Hippocampal formation (tissue), 2 donors: ENCODE measurements at regions not wholly inside any gene's neighbourhood (a gene's known extent, or its start where the extent isn't known, plus 50 kb on each side); places are given as distances from the start of the nearest gene placed in this dataset.

Source experiments
- DNase-seq, 2 donors: peaks; one replicate each; lab custom pipeline; 2025; lab: John Stamatoyannopoulos, UW

- DNase-seq = no peak
These were observed 270.8 kb downstream of the PTTG2 start for GRCh38 chr4:38230821-38231563.

- DNase-seq = no peak
These were observed 271.4 kb downstream of the PTTG2 start for GRCh38 chr4:38231626-38232025.

- no peak for DNase-seq
These were observed 272.5 kb downstream of the PTTG2 start for GRCh38 chr4:38232741-38233140.

GRCh38 chr4:38233727-38234480 lies 273.7 kb downstream of the PTTG2 start:
- no peak for DNase-seq

- DNase-seq = no peak
These were observed 275.2 kb downstream of the PTTG2 start for GRCh38 chr4:38235354-38235753.

GRCh38 chr4:38236003-38236402 lies 275.8 kb downstream of the PTTG2 start:
- no peak for DNase-seq

- no peak for DNase-seq
These were observed 276.3 kb downstream of the PTTG2 start for GRCh38 chr4:38236503-38236902.

GRCh38 chr4:38237139-38237538 lies 276.9 kb downstream of the PTTG2 start:
- no peak for DNase-seq

GRCh38 chr4:38241541-38241940 lies 281.3 kb downstream of the PTTG2 start:
- DNase-seq = no peak

- DNase-seq = no peak
These were observed 281.9 kb downstream of the PTTG2 start for GRCh38 chr4:38242101-38242500.

- DNase-seq = no peak
These were observed 282.7 kb downstream of the PTTG2 start for GRCh38 chr4:38242822-38243387.

GRCh38 chr4:38243388-38244053 lies 283.3 kb downstream of the PTTG2 start:
- no peak for DNase-seq

GRCh38 chr4:38254825-38255224 lies 294.6 kb downstream of the PTTG2 start:
- no peak for DNase-seq

GRCh38 chr4:38255572-38255971 lies 295.4 kb downstream of the PTTG2 start:
- DNase-seq = no peak

GRCh38 chr4:38266616-38267015 lies 306.4 kb downstream of the PTTG2 start:
- DNase-seq = peak; percentile 50 to 82

- no peak for DNase-seq
These were observed 308.1 kb downstream of the PTTG2 start for GRCh38 chr4:38268108-38268820.

GRCh38 chr4:38268837-38269236 lies 308.6 kb downstream of the PTTG2 start:
- DNase-seq = no peak

GRCh38 chr4:38273407-38273806 lies 313.2 kb downstream of the PTTG2 start:
- peak in 1 of 2 donors; percentile 33 for DNase-seq

GRCh38 chr4:38275331-38276100 lies 315.3 kb downstream of the PTTG2 start:
- no peak for DNase-seq

- DNase-seq = no peak
These were observed 318.1 kb downstream of the PTTG2 start for GRCh38 chr4:38278255-38278654.

- no peak for DNase-seq
These were observed 318.9 kb downstream of the PTTG2 start for GRCh38 chr4:38279077-38279476.
